GM19351 (cell line): ENCODE measurements at regions not wholly inside any gene's neighbourhood (a gene's known extent, or its start where the extent isn't known, plus 50 kb on each side); places are given as distances from the start of the nearest gene placed in this dataset.

ENCODE experiments used
- ATAC-seq: cut with Tn5 transposase; IDR thresholded peaks from one replicate; pipeline ENCODE4 v1.9.1; 2021; ENCODE audit warnings: mild to moderate bottlenecking, moderate library complexity; ENCODE audit not compliant: unreplicated experiment

DNA sequence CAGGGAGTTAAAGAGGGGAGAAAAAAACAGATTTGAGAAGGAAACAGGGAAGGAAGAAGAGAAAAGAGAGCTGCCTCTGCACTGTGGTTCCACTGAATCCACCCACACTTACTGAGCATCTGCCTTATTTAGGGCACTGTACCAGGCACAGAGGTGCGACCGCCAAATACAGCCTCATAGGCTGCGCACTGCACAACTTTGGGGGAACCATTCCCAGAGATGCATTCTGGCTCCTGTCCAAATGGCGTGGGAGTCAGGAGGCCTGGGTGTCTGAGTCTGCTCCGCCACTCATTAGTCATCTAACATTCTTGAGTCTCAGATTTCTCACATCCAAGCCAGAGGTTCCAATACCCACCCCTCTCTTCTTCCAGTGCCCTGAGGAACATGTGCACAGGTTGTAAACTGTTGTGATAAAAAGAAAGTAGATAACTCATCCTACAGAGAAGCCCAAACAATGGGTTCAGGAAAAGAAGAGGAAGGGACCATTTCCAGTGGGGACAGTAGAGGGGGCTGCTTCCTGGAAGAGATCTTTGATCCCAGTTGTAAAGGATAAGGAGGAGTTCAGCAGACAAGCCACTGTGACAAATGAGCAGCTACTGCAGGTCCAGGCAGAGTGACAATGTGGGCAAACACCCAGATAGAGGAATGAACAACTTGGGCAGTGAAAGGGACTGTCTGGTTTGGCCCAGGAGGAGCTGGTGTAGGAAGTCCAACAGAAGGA is 254.6 kb downstream of the UACA start:
- no peak for ATAC-seq

DNA sequence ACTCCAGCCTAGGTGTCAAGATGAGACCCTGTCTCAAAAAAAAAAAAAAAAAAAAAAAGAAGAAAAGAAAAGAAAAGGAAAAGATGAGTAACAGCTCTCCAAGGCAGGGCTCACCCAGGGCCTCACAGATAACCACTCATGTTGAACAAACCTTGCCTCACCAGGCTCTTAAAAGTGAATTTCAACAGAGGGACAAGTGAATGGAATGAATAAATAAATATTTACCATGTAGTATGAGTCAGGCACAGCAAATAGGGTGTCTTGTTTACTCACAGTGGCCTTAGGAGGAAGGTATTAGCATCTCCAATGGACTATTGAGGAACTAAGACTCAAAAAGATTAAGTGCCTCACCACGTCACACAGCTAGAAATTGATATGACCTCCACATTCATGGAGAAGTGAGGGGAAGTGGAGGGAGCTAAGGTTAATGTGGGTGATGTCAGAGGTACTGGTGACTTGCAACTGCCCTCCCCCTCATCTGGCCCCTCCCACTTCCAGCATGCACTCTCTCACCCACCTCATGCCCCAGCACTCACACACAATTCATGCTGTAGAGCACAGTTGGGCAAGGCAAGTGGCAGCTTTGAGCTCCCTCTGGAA is 255.5 kb downstream of the UACA start:
- no peak for ATAC-seq

DNA sequence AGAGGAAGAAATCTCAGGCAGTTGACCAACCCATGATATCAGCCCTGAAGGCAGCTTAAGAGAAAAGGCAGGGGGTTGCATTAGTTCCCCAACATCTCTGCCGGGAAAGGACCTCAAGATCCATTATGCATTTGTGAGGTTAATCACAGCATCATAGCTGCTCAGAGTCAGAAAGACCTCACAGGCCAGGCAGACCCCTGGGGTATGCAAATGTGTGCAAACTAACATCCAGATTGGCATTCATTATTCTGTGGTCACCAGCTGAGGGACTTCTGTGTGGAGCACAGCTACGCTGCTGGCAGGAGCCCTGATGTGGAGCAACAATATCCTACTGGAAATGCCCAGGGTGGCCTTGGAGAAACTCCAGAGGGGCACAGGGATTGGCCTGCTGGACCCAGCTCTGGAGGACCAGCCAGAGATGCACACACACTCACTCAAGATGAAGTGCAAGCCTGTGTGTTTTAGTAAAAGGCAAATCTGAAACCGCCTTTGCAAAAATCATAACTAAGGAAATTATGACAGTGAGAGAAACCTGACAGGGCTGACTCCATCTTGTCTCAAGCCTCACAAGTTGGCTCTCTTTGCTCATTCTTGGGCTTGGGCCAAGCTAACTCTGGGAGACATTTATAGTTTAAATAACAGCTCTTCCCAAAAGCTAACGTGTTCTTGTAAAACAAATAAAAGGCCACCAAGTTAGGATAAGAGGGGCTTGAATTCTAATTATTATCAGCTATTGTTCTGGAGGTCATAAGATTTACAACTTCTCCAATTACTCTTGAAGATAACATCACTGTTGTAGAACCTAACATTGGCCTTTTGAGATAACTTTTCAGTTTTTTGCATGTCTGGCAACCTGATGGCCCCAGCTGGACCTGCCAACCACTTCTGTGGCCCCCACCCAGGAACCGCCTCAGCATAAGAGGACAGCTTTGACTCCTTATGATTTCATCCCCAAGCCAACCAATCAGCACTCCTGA is 257.1 kb downstream of the UACA start:
- no peak for ATAC-seq

DNA sequence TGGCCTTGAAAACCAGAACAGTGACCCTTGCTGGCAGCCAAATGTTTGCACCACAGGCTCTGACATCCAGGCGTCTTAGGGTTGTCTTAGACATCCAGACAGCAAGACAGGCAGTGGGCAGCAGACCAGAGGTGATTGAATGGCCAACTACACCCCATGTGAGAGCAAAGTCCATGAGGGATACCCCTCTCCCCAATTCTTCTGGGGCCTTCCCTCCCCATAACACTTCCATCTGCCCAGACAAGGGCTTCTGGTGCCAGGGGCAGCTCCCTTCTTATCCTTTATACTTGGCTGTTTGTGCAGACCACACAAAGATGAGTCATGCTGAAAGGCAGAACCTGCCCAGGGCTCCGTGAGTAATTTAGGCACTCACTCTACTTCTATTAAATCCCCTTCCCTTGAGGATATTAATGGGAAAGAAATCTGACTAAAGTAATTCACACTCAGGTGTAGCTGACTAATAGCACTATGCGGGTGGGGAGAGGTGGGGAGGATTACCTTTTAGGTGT is 257.9 kb downstream of the UACA start:
- no peak for ATAC-seq

DNA sequence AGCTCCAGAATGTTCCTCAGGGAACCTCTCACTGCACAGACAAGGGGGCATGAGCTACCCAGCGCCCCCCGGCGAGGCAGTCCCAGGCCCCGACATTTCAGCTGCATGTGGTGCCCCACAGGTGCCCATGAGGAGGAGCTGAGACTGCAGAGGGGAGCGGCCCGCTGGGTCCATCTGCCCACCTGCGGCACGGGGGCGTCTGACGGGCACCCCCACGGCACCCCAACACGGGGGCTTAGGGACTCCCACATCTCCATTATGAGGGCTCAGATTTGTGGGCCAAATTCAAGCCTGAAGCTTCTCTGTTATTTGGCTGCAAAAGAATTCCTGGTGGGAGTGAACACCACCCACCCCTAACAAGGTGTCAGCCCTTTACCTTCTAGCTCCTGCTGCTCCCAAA is 258.4 kb downstream of the UACA start:
- no peak for ATAC-seq

DNA sequence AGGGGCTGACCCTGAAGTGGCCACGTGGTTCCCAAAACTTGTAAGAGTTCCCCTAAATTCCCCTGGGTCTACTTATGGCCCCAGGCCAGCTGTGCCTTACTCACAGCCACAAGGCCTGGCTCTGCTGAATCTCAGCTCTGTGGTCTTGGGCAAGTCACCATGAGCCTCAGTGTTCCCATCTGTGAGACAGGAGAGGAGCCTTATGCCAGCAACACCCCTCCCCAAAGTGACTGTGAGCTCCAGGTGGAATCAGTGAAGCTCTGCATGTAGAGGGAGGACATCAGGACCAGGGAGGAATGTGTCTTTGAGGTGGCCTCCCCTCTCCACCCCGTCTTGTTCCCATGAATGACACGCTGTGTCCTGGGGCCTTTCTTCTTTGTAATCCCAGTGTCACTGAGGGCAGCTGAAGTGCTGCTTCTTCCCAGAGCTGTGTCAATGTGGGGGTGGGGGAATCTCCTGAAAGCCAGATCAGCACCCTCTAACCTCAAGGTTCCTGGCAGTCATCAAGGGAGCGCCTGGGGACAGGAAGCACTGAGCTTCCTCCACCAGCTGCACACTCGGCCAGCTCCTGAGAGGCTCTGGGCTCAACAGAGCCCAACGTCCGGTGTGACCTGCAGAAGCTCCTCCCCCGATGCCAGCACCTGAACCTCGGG is 258.9 kb downstream of the UACA start:
- peak; percentile 39 for ATAC-seq

DNA sequence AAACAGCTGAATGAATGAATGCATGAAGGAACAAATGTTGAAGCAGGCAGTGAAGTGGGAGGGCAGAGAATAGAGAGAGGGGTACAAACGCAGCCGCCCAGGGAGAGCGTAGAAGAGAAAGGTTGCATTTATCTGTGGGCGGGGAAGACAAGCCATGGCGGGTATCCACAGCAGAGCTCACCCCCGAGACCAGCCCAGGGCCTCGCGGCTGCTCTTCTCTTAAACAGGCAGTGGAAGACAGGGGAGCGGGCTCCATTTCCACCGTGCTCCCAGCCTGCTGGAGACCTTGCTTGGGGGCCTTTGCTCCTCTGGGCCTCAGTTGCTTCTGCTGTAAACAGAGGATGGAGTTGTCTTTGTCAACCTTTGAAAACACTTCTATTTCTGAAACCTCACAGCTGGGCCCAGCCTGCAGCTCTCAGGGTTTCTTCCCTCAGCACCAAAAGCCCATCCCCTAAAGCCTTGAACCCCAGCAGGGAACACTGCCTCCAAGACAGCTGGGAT is 259.5 kb downstream of the UACA start:
- no peak for ATAC-seq

DNA sequence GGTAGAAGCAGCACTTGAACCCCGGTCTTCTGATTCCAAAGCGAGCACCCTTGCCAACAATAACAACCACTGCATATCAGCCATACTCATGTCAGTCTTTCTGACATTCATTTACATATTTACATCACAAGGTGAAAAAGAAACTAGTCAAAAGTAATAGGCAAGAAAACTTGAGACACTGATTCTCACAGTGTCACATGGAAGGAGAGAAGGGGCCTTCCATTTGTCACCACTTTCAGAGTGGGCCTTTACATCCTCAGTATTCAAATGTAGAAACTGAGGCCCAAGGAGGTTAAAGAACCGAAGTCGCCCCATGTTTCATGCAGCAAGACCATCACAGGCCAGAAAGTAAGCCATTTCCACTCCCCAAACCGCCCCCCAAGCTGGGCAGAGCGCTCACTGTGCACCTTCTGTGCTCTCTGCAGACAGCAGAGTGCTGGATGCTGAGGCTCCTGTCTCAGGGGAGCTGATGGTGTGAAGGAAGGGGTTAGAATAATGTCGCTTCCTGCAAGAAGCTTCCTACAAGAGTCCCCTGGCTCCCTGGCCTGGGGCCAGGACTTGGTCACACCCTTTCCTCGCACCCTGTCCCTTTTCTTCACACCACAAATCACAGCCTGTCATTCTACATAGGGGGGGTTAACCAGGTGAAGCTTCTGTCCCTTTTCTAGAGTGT is 260.1 kb downstream of the UACA start:
- peak; percentile 42 for ATAC-seq

DNA sequence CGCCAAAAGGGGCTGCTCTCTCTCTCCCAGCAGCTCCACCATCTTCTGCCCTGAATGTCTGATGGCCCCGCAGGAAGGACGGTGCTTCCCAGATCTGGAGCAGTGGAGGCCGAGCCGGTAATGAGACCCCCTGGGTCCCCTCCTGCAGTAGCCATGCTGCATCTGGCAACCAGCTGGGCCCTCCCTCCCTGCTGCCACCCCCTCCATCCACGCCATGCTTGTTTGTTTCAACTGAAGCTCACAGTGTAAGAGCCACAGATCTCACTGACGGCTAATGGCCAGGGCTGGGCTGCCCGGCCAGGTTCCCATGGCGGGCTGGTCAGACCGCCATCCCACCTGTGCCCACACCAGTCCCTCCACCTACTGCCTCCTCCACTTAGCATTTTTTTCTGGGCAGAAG is 260.8 kb downstream of the UACA start:
- ATAC-seq, result no peak

DNA sequence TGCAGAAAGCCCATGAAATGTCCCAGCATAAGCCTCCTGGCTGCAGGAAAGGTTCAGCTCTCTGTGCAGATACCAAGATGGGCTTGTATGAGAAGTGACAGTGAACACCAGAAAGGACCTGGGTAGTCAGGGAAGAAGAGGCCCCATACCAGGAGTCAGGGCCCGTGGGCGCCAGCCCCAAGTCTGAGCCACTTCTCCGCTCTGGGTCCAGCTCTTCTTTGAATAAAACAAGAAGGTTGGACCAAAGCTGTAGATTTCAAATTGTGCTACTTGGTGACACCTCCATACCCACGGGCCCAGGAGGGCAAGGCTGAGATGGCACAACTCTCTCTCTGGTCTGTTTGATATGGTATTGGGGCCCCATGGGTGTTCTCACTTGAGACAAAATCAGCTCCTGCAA is 261.5 kb downstream of the UACA start:
- ATAC-seq, result no peak

DNA sequence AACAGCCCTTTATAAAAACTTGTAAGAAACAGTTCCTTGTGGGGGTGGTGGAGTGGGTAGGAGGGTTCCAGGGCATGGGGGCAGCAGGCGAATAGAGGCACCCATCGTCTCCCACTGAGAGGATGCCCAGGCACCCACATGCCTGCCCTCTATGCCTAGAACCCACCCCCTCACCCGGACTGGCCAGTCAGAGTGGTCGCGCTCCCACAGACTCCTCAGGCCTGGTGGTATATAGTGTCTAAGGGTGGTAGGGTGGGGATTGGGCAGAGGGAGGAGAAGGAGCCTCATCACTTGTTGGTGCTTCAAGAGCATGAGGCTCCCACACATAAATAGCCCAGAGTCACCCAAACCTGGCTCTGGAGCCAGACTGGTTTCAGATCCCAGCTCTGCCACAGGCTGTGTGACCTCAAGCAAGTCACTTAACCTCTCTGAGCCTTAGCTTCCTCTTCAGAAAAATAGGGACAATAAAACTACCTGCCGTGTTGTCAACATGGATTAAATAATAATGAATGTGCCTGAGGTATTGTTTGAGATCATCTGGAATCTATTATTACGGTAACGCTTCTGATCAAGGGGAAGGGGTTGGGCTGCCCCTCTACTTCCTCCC is 262.1 kb downstream of the UACA start:
- no peak for ATAC-seq

DNA sequence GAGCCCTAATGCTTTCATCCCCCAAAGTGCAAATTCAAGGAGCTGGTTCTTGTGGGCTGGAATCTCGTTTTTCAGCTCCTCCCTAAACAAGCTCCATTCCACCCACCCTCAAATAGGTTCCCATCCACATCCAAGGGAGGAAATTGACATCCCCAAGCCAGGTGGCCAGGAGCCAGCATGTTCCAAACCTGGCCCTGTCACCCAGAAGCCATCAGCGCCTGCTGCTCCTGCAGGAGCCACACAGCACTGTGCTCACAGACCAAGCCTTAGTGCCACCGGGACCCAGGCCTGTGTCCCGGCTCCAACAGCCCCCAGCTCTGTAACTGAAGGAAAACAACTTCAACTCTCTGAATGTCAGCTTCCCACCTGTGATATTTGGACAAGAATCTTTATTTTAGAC is 263.6 kb downstream of the UACA start:
- no peak for ATAC-seq

DNA sequence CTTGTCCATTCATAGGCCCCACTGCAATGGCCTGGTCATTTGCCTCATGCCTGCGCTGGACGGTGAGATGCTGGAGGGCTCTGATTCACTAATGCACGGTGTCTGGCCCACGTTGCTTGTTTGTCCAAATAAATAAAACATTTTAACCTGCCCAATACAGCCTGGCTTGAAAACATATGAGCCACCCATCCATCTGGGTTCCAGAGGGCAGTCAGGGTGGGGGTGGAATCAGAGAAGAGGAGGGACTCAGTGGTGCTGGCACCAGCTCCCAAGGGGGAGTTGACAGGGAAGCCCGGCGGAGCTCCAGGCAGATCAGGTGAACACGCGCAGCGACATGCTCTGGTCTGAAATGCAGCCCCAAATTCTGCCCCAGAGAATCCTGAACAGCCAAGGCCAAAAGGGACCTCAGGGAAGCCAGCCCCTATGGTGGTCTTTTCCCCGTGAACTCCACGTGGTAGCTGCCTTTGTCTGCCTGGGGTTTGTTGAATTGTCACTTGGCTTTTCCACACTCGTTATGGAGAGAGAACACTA is 265.2 kb downstream of the UACA start:
- ATAC-seq, result no peak

DNA sequence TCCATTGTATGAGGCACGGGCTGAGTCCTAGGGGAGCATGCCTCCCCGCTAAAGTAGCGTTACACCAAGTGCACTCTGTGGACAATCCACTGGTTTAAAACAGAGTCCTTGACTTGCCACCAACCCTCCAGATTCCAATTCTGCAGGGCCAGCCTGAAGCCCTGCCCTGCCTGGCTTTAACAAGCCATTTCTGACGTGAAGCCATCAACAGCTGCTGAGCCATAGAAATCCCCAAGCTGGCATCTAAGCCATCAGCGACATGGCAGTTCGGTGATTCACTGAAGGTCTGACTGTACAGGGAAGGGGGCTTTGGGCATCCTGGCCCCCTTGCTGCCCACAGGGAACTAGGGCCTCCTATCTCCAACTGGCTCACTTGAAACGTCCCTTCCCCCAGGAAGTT is 265.7 kb downstream of the UACA start:
- ATAC-seq, result no peak

DNA sequence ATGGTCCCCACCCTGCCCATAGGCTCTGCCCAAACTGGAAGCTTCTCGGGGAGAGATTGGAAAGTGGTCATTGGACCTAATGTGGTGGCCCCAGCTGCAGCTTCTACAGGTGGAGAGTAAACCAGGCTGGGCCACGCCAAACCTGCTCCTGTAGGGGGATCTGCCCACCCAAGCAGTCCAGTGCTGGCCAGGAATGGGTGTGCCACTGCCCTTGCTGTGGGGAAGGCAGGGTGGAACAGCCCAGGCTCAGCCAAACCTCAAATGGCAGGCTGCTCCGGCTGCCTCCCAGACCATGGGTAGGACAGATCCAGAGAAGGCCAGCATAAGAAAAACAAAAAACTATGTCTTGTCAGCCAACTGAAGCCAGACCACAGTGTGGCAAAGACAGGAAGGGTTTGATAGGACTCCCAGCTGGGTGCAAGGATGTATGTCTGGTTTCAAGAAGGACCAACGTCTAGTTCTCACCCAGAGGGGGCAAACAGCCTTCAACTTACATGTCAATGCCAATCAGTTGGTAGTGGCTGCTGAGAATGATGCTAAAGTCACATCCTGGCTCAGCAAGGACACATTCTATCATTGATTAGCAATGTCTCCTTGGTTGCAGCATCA is 267.3 kb downstream of the UACA start:
- ATAC-seq, result no peak

DNA sequence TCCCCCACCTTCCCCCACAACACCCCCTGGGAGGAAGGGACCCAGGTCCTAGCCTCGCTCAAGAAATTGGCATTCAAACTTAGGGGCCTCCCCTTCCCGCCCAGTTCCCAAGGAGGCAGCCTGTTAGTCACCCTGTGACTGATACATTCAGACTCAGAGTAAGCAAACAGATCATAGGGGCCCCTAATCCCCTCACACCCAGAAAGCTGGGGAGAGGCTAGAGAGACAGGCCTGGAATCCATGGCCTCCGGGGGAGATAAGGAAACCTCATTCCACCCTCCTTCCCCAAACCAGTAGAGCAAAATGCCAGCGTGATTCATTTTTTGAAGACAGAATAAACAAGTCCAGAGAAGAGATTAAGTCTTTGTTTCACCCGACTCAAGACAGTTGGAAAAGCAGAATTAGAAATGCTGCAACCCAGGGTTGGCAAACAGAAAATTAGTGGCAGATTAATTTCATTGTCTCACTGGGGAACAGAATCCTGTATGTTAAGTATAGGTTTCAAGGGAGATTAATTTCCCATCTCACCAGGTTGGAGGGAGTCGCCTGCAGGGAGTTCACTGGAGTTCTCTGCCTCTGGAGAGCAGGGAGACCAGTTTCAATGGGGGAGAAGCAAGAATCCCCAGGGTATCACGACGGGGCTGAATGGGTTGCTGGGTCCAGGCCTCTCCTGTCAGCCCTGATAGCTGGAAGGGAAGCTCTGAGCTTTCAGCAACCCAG is 268.3 kb downstream of the UACA start:
- no peak for ATAC-seq

DNA sequence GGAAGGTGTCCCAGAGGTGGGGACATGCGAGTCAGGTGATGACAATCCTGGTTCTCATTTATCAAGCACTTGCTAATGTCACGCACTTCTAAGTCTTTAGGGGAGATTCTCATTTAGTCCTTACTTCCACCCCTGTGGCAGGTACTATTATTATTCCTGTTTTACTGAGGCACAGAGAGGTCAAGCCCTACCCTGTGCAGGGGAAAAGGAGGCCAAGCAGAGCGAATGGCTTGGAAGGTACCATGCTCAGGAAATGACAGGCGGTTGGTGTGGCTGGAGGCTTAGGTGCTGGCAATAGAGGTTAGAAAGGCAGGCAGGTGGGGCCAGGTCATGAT is 268.9 kb downstream of the UACA start:
- no peak for ATAC-seq

DNA sequence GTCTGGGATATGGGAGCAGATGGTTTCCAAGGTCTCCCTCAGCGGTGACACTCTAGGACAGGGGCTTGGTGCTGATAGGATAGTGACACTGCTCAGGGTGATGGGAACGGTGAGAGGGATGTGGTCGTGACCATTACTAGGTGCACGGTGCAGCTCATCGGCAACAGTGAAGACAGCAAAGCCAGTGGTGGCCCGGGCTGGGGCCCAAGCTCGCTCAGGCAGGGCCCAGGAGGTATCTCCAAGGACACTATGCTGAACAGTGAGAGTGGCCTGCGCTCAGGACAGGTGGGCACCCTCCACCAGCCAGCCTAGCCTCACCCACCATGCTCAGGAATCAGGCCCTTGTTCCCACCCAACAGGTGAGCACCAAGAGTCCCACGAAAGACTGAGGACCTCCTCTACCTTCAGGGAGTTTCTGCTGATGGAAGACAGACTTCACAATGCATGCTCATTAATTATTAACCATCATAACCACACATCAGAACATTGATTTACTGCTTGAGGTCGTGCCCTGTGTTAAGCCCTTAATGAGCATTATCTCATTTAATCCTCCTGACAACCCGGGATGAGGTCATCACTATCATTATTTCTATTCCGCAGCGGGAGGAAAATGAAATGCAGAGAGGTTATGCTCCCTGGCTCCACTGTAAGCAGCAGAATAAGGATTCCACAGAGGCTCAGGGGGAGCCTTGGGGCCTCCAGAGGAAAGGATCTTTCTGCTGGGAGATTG is 269.4 kb downstream of the UACA start:
- no peak for ATAC-seq
